GM19035 (cell line): ENCODE measurements at regions not wholly inside any gene's neighbourhood (a gene's known extent, or its start where the extent isn't known, plus 50 kb on each side); places are given as distances from the start of the nearest gene placed in this dataset.

Source experiments
- ATAC-seq: cut with Tn5 transposase; IDR thresholded peaks from one replicate; pipeline ENCODE4 v1.9.1; 2021; ENCODE audit not compliant: unreplicated experiment

GRCh38 chr6:14252271-14252850 is 134.8 kb downstream of the CD83 start:
- no peak for ATAC-seq

- peak; percentile 91 for ATAC-seq
Measured at GRCh38 chr6:14254505-14254904, 136.9 kb downstream of the CD83 start.

- ATAC-seq: no peak
Measured at GRCh38 chr6:14255916-14256315, 138.3 kb downstream of the CD83 start.

GRCh38 chr6:14258117-14258516 is 140.5 kb downstream of the CD83 start:
- no peak for ATAC-seq

- no peak for ATAC-seq
Measured at GRCh38 chr6:14258695-14259593, 141.4 kb downstream of the CD83 start.

- ATAC-seq: no peak
Measured at GRCh38 chr6:14259594-14260152, 142.1 kb downstream of the CD83 start.

GRCh38 chr6:14260839-14261238 is 143.3 kb downstream of the CD83 start:
- no peak for ATAC-seq

GRCh38 chr6:14263881-14264424 is 146.4 kb downstream of the CD83 start:
- no peak for ATAC-seq

GRCh38 chr6:14265049-14266021 is 147.8 kb downstream of the CD83 start:
- ATAC-seq: no peak

GRCh38 chr6:14266266-14266665 is 148.7 kb downstream of the CD83 start:
- no peak for ATAC-seq

- no peak for ATAC-seq
Measured at GRCh38 chr6:14267885-14268660, 150.5 kb downstream of the CD83 start.

GRCh38 chr6:14269436-14269835 is 151.9 kb downstream of the CD83 start:
- ATAC-seq: no peak

GRCh38 chr6:14270142-14270893 is 152.7 kb downstream of the CD83 start:
- no peak for ATAC-seq

GRCh38 chr6:14270925-14271788 is 153.6 kb downstream of the CD83 start:
- no peak for ATAC-seq

- ATAC-seq: no peak
Measured at GRCh38 chr6:14271789-14272736, 154.5 kb downstream of the CD83 start.

GRCh38 chr6:14272737-14273085 is 155.1 kb downstream of the CD83 start:
- no peak for ATAC-seq

GRCh38 chr6:14273191-14273590 is 155.6 kb downstream of the CD83 start:
- ATAC-seq: no peak
